ENCODE measurements at regions not wholly inside any gene's neighbourhood (a gene's known extent, or its start where the extent isn't known, plus 50 kb on each side); places are given as distances from the start of the nearest gene placed in this dataset.

DNA sequence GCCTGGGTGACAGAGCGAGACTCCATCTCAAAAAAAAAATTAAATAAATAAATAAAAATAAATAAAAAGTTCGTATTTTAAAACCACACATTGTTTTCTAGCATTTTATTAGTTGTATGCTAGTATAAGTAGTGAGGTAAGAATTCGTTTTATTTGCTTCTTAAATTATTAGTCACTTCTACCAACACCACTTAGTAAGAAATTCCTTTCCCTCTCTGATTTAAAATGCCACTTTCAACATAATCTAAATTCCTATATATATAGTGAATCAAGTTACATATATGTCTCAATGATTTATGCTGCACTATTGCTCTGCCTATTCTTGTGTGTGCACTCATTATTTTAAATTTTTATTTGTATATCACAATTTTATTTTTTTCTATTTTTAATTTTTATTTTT lies 72.1 kb downstream of the MAGEC1 start:
- TF ChIP-seq, protein P1, sequence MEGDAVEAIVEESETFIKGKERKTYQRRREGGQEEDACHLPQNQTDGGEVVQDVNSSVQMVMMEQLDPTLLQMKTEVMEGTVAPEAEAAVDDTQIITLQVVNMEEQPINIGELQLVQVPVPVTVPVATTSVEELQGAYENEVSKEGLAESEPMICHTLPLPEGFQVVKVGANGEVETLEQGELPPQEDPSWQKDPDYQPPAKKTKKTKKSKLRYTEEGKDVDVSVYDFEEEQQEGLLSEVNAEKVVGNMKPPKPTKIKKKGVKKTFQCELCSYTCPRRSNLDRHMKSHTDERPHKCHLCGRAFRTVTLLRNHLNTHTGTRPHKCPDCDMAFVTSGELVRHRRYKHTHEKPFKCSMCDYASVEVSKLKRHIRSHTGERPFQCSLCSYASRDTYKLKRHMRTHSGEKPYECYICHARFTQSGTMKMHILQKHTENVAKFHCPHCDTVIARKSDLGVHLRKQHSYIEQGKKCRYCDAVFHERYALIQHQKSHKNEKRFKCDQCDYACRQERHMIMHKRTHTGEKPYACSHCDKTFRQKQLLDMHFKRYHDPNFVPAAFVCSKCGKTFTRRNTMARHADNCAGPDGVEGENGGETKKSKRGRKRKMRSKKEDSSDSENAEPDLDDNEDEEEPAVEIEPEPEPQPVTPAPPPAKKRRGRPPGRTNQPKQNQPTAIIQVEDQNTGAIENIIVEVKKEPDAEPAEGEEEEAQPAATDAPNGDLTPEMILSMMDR (conservative IDR thresholded peaks at IDR 0.05; ENCODE audit: low read depth): no peak
- POLR2A ChIA-PET (ENCODE audit: low non-redundant PET): no interaction called here
- no peak for DNase-seq (ENCODE audit: low spot score)
- H3K27ac ChIP-seq: no peak overlapping the region
- CTCF ChIA-PET: no interaction called here

GRCh38 chrX:141969706-141970105 lies 66.0 kb downstream of the MAGEC1 start:
- ChIA-PET POLR2A (ENCODE audit: low non-redundant PET) (no interaction called here), CTCF (no interaction called here)
- TF ChIP-seq, protein P1 (conservative IDR thresholded peaks at IDR 0.05; ENCODE audit: low read depth): no peak
- DNase-seq (ENCODE audit: low spot score): no peak
- H3K27ac ChIP-seq: no peak overlapping the region

DNA sequence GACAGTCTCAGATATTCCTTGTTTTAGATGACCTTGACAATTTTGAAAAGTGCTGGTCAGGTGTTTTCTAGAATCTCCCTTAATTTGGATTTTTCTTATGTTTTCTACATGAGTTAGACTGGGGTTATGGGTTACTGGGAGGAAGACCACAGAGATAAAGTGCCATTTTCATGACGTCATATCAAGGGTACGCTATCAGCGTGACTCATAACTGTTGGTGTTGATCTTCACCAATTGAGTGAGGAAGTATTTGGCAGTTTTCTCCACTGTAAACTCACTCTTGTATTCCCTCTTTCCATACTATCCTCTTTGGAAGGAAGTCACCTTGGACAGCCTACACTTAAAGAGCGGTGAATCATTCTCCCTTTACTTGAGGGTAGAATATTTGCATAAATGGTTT lies 56.9 kb downstream of the MAGEC1 start:
- DNase-seq (ENCODE audit: low spot score): no peak
- H3K27ac ChIP-seq: no peak overlapping the region
- TF ChIP-seq, protein P1 (conservative IDR thresholded peaks at IDR 0.05; ENCODE audit: low read depth): no peak
- POLR2A ChIA-PET (ENCODE audit: low non-redundant PET): no interaction called here
- CTCF ChIA-PET: no interaction called here
